Left lung (tissue), 4 donors: ENCODE measurements at regions not wholly inside any gene's neighbourhood (a gene's known extent, or its start where the extent isn't known, plus 50 kb on each side); places are given as distances from the start of the nearest gene placed in this dataset.

ENCODE experiments used
- ATAC-seq: fragments of 200-7000 bp; cut with Tn5 transposase; one replicate; pipeline ENCODE4 v1.9.1; 2020; ENCODE audit warnings: moderate library complexity
- DNase-seq, 4 donors: peaks; one replicate each; pipeline ENCODE4 v3.0.0-alpha.2; 2013 to 2020
- H3K27ac ChIP-seq, 2 donors: fragments of 200-600 bp; sonication (generic) in 1 of 2; one replicate each; pipeline versions ENCODE4 v1.5.0 to v1.8.0; 2020 to 2021
- H3K27me3 ChIP-seq, 2 donors: fragments of 200-600 bp; sonication (generic) in 1 of 2; one replicate each; pipeline versions ENCODE4 v1.5.0 to v1.8.0; 2020 to 2021
- H3K36me3 ChIP-seq, 2 donors: fragments of 200-600 bp; sonication (generic) in 1 of 2; one replicate each; pipeline versions ENCODE4 v1.5.0 to v1.8.0; 2020 to 2021
- H3K4me1 ChIP-seq, 2 donors: fragments of 200-600 bp; one replicate each; pipeline ENCODE4 v1.8.0; 2021
- H3K4me3 ChIP-seq, 2 donors: fragments of 200-600 bp; sonication (generic) in 1 of 2; one replicate each; pipeline versions ENCODE4 v1.5.0 to v1.8.0; 2020 to 2021; ENCODE audit warnings: mild to moderate bottlenecking in 1 of 2
- H3K9me3 ChIP-seq, 2 donors: fragments of 200-600 bp; sonication (generic) in 1 of 2; one replicate each; pipeline versions ENCODE4 v1.5.0 to v1.8.0; 2020 to 2021
- intact Hi-C, 2 donors: fragments of 100-400 bp; cut with DNase I; formaldehyde crosslinking; loops; one replicate each; pipeline versions ENCODE4 v1.11.2 to v1.14.2; 2022
- TF ChIP-seq, protein P1 (sequence below), 2 donors: fragments of 200-600 bp; sonication (generic) in 1 of 2; IDR thresholded peaks; one replicate each; pipeline versions ENCODE4 v1.5.0 to v1.8.0; 2021; ENCODE audit warnings: antibody characterized with exemption in 2 of 2
- donor health status: DM: no; HTN: yes; CAD: no.
- donor health status: DM: no; HTN: no; CAD: no.

- ATAC-seq (no peak), DNase-seq (no peak)
- Histone ChIP-seq H3K27ac (peak overlapping the region in 1 of 2 donors; percentile 83), H3K4me3 (no peak overlapping the region), H3K27me3 (no peaks in the 10 kb centered on the region), H3K9me3 (no peaks in the 10 kb centered on the region), H3K4me1 (peaks cover 9 to 16% of the 10 kb centered on the region in 2 donors), H3K36me3 (no peaks in the 10 kb centered on the region)
- TF ChIP-seq, protein P1, sequence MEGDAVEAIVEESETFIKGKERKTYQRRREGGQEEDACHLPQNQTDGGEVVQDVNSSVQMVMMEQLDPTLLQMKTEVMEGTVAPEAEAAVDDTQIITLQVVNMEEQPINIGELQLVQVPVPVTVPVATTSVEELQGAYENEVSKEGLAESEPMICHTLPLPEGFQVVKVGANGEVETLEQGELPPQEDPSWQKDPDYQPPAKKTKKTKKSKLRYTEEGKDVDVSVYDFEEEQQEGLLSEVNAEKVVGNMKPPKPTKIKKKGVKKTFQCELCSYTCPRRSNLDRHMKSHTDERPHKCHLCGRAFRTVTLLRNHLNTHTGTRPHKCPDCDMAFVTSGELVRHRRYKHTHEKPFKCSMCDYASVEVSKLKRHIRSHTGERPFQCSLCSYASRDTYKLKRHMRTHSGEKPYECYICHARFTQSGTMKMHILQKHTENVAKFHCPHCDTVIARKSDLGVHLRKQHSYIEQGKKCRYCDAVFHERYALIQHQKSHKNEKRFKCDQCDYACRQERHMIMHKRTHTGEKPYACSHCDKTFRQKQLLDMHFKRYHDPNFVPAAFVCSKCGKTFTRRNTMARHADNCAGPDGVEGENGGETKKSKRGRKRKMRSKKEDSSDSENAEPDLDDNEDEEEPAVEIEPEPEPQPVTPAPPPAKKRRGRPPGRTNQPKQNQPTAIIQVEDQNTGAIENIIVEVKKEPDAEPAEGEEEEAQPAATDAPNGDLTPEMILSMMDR (IDR thresholded peaks at IDR 0.05), result no peak
- intact Hi-C loops, result loop anchor here in 1 of 2 donors (5.0 kb wide), 1 partner anchor 725 kb away; no protein-coding TSS in a partner anchor
Observed at GRCh38 chr14:89042021-89042420, 217.6 kb downstream of the TTC8 start.

GRCh38 chr14:89053303-89053702, 228.9 kb downstream of the TTC8 start:
- H3K4me3 ChIP-seq, result no peak overlapping the region
- DNase-seq, result no peak
- no peaks in the 10 kb centered on the region for H3K4me1 ChIP-seq
- TF ChIP-seq, protein P1 (IDR thresholded peaks at IDR 0.05), result no peak
- peaks cover 0 to 5% of the 10 kb centered on the region in 2 donors for H3K9me3 ChIP-seq
- H3K36me3 ChIP-seq, result no peaks in the 10 kb centered on the region
- H3K27me3 ChIP-seq, result no peaks in the 10 kb centered on the region
- intact Hi-C loops, result no loop called here
- no peak overlapping the region for H3K27ac ChIP-seq
- ATAC-seq, result no peak

- intact Hi-C loops, result no loop called here
- Histone ChIP-seq H3K4me1 (no peaks in the 10 kb centered on the region), H3K4me3 (no peak overlapping the region), H3K36me3 (no peaks in the 10 kb centered on the region), H3K27me3 (no peaks in the 10 kb centered on the region), H3K9me3 (peaks cover 0 to 5% of the 10 kb centered on the region in 2 donors), H3K27ac (no peak overlapping the region)
- TF ChIP-seq, protein P1 (IDR thresholded peaks at IDR 0.05), result no peak
- ATAC-seq, result no peak
- DNase-seq, result no peak
Observed at GRCh38 chr14:89056394-89056793, 231.9 kb downstream of the TTC8 start.

GRCh38 chr14:89058697-89059096, 234.2 kb downstream of the TTC8 start:
- no peaks in the 10 kb centered on the region for H3K9me3 ChIP-seq
- H3K36me3 ChIP-seq, result no peaks in the 10 kb centered on the region
- TF ChIP-seq, protein P1 (IDR thresholded peaks at IDR 0.05), result no peak
- H3K4me1 ChIP-seq, result no peaks in the 10 kb centered on the region
- intact Hi-C loops, result no loop called here
- ATAC-seq, result no peak
- no peak overlapping the region for H3K27ac ChIP-seq
- no peak overlapping the region for H3K4me3 ChIP-seq
- no peak for DNase-seq
- H3K27me3 ChIP-seq, result no peaks in the 10 kb centered on the region

DNA sequence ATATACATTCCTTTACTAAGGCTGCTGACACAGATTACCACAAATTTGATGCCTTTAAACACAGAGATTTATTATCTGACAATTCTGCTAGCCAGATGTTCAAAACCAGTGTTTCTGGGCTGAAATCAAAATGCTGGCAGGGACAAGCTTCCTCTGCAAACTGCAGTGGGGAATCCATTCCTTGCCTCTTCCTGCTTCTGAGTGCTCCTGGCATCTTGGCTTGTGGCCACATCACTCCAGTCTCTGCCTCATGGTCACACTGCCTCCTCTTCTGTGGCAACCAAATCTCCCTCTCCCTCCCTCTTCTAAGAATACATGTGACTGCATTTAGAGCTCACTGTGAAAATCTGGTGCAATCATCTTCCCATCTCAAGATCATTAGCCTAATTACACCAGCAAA, 235.7 kb downstream of the TTC8 start:
- TF ChIP-seq, protein P1 (IDR thresholded peaks at IDR 0.05), result no peak
- intact Hi-C loops, result no loop called here
- H3K4me1 ChIP-seq, result no peaks in the 10 kb centered on the region
- no peak overlapping the region for H3K27ac ChIP-seq
- no peak for ATAC-seq
- no peak overlapping the region for H3K4me3 ChIP-seq
- no peaks in the 10 kb centered on the region for H3K36me3 ChIP-seq
- no peak for DNase-seq
- H3K9me3 ChIP-seq, result no peaks in the 10 kb centered on the region
- no peaks in the 10 kb centered on the region for H3K27me3 ChIP-seq
